ENCODE measurements at regions not wholly inside any gene's neighbourhood (a gene's known extent, or its start where the extent isn't known, plus 50 kb on each side); places are given as distances from the start of the nearest gene placed in this dataset.

- H3K9me3 ChIP-seq, result peaks cover 8 to 13% of the 10 kb centered on the region in 2 donors
- peaks cover 0 to 6% of the 10 kb centered on the region in 2 donors for H3K4me1 ChIP-seq
- peak overlapping the region; percentile 66 to 79 for H3K27ac ChIP-seq
- no peak for TF ChIP-seq CTCF (IDR thresholded peaks at IDR 0.05)
- TF ChIP-seq POLR2A (IDR thresholded peaks at IDR 0.05), result no peak
- no peak for TF ChIP-seq POLR2AphosphoS5 (IDR thresholded peaks at IDR 0.05)
- no peaks in the 10 kb centered on the region for H3K27me3 ChIP-seq
- no peaks in the 10 kb centered on the region for H3K36me3 ChIP-seq
- H3K4me3 ChIP-seq, result no peak overlapping the region
- DNase-seq (ENCODE audit: low spot score in 2 of 2), result no peak
- intact Hi-C loops (cut with DNase I; ENCODE audit: low total_unique reads), result no loop called here
These were observed 66.3 kb upstream of the RMDN2 start for GRCh38 chr2:37858725-37859267.

GRCh38 chr2:37862620-37863019, 62.5 kb upstream of the RMDN2 start:
- Histone ChIP-seq H3K4me3 (no peak overlapping the region), H3K4me1 (peaks cover 0 to 3% of the 10 kb centered on the region in 2 donors), H3K27ac (no peak overlapping the region), H3K27me3 (no peaks in the 10 kb centered on the region), H3K9me3 (peaks cover 8 to 13% of the 10 kb centered on the region in 2 donors), H3K36me3 (no peaks in the 10 kb centered on the region)
- intact Hi-C loops (cut with DNase I; ENCODE audit: low total_unique reads), result no loop called here
- DNase-seq (ENCODE audit: low spot score in 2 of 2), result no peak
- TF ChIP-seq POLR2A (IDR thresholded peaks at IDR 0.05) (no peak), CTCF (IDR thresholded peaks at IDR 0.05) (no peak)

GRCh38 chr2:37864217-37864616, 60.9 kb upstream of the RMDN2 start:
- Histone ChIP-seq H3K27me3 (no peaks in the 10 kb centered on the region), H3K4me1 (no peaks in the 10 kb centered on the region), H3K9me3 (peaks cover 4 to 9% of the 10 kb centered on the region in 2 donors), H3K4me3 (no peak overlapping the region), H3K36me3 (no peaks in the 10 kb centered on the region), H3K27ac (no peak overlapping the region)
- TF ChIP-seq POLR2AphosphoS5 (IDR thresholded peaks at IDR 0.05), result no peak
- no peak for TF ChIP-seq CTCF (IDR thresholded peaks at IDR 0.05)
- no peak for TF ChIP-seq POLR2A (IDR thresholded peaks at IDR 0.05)
- DNase-seq (ENCODE audit: low spot score in 2 of 2), result no peak
- intact Hi-C loops (cut with DNase I; ENCODE audit: low total_unique reads), result no loop called here

GRCh38 chr2:37865640-37866039, 59.4 kb upstream of the RMDN2 start:
- intact Hi-C loops (cut with DNase I; ENCODE audit: low total_unique reads), result no loop called here
- Histone ChIP-seq H3K36me3 (no peaks in the 10 kb centered on the region), H3K4me1 (no peaks in the 10 kb centered on the region), H3K4me3 (no peak overlapping the region), H3K27me3 (no peaks in the 10 kb centered on the region), H3K9me3 (no peaks in the 10 kb centered on the region), H3K27ac (no peak overlapping the region)
- no peak for DNase-seq (ENCODE audit: low spot score in 2 of 2)
- TF ChIP-seq CTCF (IDR thresholded peaks at IDR 0.05) (no peak), POLR2AphosphoS5 (IDR thresholded peaks at IDR 0.05) (no peak), POLR2A (IDR thresholded peaks at IDR 0.05) (no peak)

- TF ChIP-seq POLR2A (IDR thresholded peaks at IDR 0.05) (no peak), CTCF (IDR thresholded peaks at IDR 0.05) (no peak), POLR2AphosphoS5 (IDR thresholded peaks at IDR 0.05) (no peak)
- intact Hi-C loops (cut with DNase I; ENCODE audit: low total_unique reads), result no loop called here
- no peak overlapping the region for H3K4me3 ChIP-seq
- no peak for DNase-seq (ENCODE audit: low spot score in 2 of 2)
- H3K36me3 ChIP-seq, result no peaks in the 10 kb centered on the region
- no peaks in the 10 kb centered on the region for H3K9me3 ChIP-seq
- no peaks in the 10 kb centered on the region for H3K4me1 ChIP-seq
- no peak overlapping the region for H3K27ac ChIP-seq
- H3K27me3 ChIP-seq, result no peaks in the 10 kb centered on the region
These were observed 58.7 kb upstream of the RMDN2 start for GRCh38 chr2:37866171-37866934.
